Head of caudate nucleus (tissue), 42 donors: ENCODE measurements at regions not wholly inside any gene's neighbourhood (a gene's known extent, or its start where the extent isn't known, plus 50 kb on each side); places are given as distances from the start of the nearest gene placed in this dataset.

Experiments
- DNase-seq, 42 donors: peaks; one replicate each; pipeline versions ENCODE4 v3.0.0 to v3.0.0-alpha.2; 2020 to 2021; ENCODE audit warnings: mixed read lengths in 7 of 42
- intact Hi-C: fragments of 100-400 bp; cut with DNase I; formaldehyde crosslinking; loops from one replicate; pipeline ENCODE4 v1.15.0; 2022

DNA sequence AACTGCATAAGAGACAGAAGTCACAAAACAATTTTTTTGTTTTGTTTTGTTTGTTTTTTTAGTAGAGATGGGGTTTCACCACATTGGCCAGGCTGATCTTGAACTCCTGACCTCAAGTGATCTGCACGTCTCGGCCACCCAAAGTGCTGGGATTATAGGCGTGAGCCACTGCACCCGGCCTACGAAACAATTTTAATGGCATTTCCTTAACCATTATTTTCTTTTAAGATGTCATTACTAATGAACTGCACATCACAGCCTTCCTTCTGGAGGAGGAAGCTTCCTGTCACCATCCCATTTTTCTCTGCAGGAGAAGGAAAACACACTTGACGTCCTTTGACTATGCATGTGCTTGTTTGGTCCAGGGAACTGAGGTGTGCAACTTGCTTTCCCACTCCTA, 125.3 kb upstream of the AKIRIN2 start:
- intact Hi-C loops, result no loop called here
- no peak for DNase-seq

DNA sequence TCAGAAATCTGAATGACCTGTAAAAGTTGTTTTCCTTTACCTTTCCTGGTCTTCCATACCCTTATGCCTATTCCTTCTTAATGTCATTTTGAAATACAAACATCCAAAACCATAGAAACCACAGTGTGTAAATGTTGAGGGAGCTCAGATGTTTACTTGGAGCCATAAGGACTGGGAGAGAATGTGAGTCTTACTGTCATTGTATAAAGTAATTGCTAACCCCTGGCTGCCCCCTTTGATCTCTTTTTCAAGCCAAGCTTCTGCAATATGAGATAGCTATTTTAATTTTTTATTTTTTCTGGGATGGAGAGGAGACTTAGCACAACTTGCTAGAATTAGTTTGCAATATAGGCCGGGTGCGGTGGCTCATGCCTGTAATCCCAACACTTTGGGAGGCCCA, 124.4 kb upstream of the AKIRIN2 start:
- DNase-seq, result no peak
- intact Hi-C loops, result no loop called here

DNA sequence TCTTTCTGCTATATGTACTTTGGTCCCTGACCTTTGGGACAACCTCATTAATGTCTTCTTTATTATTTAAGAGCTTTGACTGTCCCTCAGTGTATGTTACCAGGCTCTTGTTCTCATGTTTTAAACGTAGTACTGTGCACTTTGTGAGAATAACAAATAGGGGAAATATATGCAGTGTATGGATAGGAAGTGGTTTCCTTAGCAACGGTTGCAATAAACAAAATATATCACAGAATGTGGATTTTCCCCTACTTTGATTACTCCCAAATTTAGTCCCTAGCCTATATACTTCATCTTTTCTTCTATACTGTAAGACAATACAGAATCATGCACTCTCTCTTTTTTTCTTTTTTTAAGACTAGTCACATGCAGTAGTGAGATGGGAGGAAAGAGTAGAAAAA, 123.8 kb upstream of the AKIRIN2 start:
- intact Hi-C loops, result no loop called here
- no peak for DNase-seq

DNA sequence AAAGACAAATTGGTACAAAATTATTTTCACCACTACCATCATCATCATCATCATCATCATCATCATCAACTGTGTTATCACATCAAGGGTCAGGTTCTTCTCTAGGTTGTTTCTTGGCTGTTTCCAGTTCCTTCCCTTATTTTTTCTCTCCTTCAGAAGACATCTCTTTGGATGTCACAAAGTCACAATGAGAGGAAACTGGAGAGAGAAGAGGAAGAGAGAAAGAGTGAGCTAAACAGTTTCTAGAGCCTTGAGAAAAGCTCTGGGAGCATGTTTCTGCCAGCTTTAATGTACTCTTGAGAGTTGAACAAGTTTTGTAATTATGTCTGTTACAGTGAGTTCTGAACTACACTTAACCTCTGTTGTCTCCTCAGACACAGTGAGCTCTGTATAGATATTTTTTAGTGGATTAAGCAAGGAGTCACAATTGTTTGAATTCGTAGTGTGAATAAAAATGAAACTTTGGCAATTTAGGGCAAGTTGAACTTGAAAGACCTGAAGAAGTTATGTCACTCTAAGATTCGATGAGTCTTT, 123.0 kb upstream of the AKIRIN2 start:
- DNase-seq, result no peak
- intact Hi-C loops, result no loop called here

DNA sequence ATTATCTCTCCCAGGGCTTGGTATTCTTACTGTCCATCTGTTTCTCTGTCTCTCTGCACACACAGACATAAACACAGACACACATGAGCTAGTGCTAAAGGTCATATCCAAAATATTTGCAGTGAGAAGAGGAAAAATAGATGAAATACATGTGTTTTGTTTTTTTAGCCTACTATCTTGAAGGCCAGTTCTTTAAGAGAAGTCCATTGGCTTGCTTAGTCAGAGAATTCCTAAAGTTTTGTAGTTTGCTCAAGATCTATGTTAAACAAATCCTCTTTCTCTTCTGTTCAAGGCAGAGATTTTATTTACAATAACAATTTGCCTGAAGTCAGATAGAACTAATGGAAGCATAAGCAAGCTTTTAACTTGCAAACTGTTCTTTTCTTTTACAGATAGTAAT, 120.0 kb upstream of the AKIRIN2 start:
- intact Hi-C loops, result no loop called here
- DNase-seq, result peak in 1 of 42 donors; percentile 14

DNA sequence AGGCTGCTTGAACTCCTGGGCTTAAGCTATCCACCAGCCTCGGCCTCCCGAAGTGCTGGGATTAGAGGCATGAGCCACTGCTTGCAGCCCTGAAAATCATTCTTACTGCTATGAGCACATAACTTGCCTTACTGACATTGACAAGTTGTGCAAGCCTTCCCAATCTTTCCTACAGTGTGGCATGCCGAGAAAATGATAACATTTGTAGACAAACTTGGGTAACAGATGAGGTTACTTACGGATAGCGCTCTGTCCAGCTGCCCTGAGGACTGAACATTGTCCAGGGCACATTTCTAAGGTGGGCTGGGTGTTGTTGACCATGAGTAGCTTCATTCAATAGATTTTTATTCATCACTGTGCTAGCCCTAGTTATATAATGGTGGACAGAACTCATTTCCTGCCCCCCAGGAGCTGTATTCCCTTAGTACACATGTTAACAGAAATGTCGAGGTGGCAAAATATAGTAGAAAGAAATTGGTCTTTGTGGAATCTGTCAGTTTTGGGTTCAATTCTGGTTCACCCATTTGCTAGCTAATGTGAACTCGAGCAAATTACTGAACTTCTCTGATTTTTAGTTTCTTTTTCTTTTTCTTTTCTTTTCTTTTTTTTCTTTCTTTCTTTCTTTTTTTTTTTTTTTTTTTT, 118.4 kb upstream of the AKIRIN2 start:
- peak in 1 of 42 donors; percentile 22 for DNase-seq
- intact Hi-C loops, result no loop called here

DNA sequence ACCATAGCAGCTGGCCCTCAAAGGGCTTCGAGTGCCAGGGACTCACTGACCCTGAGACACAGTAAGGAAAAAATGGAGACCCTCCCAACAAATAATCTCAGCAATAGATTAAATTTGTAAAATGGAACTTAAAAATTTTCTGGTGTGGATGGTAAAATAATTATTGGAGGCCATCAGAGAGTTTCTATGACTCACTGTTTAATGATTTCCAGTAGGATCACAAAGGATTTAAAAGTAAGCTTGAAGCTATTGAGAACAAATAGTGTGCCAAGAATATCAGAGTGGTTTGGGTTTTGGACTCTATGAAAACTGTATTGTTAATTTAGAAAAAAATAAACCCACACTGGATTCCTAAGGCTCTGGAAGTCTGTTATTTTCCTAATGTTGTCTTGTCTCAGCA, 115.2 kb upstream of the AKIRIN2 start:
- DNase-seq, result no peak
- intact Hi-C loops, result no loop called here

DNA sequence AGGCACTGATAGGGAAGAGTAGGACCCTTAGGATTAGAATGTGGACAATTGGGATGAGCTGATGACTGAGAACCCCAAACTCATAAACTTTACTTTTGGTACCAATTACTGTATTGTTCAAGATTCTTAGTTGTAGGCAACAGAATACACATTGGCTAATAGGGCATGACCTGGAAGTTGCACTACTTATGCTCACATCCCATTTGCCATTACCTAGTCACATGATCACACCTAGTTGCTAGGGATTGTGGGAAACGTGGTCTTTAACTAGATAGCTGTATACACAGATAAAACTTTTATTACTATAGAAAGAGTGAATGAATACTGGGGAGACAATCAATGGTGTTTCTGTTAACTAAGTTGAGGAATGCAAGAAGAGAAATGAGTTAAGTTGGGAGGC, 113.4 kb upstream of the AKIRIN2 start:
- no peak for DNase-seq
- intact Hi-C loops, result no loop called here

DNA sequence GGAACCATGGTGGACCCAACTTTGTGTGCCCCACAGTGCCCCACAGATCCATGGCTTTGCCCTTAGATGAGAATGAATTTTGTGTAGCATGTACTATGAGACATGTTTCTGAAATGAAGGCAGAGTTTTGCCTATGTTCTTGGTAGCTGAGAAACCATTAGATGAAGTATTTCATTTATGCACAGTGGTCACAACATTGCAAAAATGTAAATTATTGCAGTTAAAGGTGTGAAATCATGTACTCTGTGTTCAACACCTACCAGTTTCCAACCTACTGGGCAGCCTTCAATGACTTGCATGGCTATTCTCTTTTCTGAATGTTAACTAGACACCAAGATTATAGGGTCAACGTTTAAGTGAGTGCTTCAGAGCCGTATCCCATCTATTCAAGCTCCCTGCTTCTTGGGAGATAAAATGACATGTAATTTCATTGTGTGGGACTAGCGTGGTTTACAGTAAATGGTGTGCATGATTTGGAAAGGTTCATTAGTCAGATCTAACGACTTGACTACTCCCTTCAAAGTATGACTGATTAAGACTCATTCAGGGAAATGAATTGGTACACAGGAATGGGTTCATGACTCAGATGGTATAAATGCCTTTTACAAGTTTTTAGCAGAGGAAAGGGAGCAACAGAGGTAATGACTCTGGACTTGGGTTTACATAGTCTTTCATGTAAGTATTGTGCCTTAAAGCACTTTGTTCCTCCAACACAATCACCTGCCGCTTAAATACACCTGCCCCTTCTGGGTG, 106.1 kb upstream of the AKIRIN2 start:
- intact Hi-C loops, result no loop called here

DNA sequence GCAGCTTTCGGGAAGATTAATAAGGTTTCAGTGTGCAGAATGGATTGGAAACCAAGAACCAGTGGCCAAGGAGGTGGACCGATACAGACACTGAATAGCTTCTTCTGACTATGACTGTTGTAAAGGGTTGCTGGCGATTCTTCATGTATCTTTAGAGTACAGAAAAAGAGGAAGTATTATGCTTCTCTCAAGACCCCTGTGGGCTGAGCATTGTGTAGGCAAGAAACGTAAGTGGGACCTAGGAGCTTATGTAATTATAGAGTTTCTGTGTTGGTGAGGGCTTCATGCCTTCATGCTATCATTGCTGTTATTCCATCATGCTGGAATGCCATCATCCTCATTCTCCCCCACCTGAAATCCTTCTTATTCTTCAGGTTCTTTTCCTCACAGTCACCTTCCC, 105.4 kb upstream of the AKIRIN2 start:
- DNase-seq, result no peak
- intact Hi-C loops, result no loop called here

More for the DNA sequence above, 106.1 kb upstream of the AKIRIN2 start:
- no peak for DNase-seq

DNA sequence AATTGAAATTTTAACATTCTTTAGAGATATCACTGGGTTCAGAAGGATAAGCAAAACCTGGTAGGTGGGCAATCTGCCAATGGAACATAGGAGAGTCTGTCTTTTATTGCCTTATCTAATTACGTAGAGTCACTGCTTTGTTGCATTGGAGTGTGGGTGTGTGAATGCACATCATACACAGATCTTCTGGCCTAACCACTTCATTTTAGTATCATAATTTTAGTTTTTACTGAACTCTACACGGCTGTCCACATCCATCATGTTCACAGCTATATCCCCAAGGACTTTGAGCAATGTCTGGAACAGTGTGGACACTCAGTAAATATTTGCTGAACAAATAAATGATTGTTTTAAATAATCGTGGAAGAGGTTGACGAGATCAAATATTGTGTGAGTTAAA, 104.6 kb upstream of the AKIRIN2 start:
- intact Hi-C loops, result no loop called here
- DNase-seq, result no peak

DNA sequence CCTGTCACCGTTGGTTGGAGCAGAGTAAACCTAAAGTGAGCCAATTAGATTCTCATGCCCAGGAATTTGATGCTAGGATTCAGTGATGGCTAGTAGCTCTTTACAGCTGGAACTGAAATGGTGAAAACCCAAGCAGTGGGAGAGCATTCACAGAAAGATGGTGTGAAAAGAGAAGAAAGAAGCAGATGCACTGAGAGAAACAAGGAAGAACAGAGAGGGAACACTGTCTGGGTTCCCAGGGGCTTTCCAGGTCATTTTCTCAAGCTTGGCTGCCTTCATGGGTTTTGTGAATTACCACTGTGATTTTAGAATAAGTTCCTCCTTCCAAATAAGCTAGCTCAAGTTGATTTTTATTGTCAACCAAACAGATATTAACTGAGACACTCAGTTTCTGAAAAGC, 104.1 kb upstream of the AKIRIN2 start:
- intact Hi-C loops, result no loop called here
- no peak for DNase-seq

DNA sequence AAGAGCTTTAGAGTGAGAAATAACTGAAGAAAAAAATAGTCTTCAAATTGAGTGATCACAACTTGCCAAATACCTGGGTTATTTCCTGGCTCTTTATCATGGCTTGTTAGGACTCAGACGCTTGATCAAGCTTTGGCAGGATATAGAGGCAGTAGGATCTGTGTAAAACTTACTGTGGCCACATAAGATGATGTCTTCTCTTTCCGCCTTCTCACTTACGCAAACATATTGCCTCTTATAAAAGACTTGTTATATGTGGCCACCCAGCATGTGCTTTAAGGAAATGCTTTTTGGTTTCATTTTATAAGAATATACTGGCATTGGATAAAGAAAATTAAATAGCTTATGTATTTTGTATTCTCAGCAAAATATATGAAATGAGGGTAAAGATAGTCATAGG, 101.8 kb upstream of the AKIRIN2 start:
- intact Hi-C loops, result no loop called here
- DNase-seq, result no peak

DNA sequence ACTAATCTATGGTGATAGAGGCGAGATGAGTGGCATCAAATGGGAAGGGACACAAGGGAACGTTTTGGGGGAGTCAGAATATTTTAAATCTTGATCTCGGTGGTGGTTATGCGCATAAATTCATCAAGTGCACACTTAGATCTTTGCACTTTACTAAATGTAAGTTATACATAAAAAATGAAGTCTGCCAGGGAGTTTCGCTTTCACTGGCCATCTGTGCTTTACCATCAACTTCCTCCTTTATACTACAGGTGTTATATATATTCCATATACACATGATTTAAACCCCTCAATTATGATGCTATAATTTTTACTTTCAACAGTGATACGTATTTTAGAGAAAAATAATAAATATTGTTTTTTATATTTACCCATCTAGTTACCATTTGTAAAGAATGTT, 97.6 kb upstream of the AKIRIN2 start:
- intact Hi-C loops, result no loop called here

DNA sequence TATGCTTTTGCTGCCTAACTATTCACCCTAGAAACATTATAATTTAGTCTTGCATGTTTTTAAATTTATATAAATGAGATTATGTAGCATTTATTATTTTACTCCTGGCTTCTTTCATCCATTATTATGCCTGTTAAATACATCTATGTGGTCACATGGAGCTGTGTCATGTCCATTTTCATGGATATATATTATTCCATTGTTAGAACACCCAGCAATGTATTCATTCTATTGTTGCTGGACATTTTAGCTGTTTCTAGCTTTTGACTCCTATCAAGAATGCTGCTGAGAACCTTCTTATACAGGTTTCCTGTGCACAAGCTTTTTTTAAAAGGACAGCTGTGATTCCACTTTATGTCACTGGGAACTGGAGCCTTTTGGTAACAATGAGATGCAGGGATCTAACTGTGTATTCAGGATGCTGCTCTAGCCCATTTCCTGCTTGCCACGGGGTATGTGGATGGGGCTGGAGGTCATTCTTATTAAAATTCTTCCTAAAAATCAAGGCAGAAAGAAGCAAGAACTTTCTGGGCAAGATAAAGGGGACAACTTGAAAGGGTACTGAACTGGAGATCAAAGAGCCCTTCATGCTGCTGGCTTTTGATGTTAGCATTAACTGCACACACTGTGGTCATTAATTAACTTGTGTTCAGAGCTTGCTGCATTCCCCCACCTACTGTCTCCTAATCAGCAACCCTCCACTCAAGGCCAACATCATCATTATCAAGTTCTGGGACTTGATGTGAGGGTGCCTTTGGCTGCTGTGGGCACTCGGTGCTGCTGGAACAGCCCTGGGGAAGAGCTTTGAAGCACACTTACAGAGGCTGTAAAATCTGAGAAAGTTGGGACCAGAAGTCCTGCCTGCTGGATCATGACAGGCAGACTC, 96.6 kb upstream of the AKIRIN2 start:
- no peak for DNase-seq
- intact Hi-C loops, result no loop called here

More for the DNA sequence above, 97.6 kb upstream of the AKIRIN2 start:
- no peak for DNase-seq

DNA sequence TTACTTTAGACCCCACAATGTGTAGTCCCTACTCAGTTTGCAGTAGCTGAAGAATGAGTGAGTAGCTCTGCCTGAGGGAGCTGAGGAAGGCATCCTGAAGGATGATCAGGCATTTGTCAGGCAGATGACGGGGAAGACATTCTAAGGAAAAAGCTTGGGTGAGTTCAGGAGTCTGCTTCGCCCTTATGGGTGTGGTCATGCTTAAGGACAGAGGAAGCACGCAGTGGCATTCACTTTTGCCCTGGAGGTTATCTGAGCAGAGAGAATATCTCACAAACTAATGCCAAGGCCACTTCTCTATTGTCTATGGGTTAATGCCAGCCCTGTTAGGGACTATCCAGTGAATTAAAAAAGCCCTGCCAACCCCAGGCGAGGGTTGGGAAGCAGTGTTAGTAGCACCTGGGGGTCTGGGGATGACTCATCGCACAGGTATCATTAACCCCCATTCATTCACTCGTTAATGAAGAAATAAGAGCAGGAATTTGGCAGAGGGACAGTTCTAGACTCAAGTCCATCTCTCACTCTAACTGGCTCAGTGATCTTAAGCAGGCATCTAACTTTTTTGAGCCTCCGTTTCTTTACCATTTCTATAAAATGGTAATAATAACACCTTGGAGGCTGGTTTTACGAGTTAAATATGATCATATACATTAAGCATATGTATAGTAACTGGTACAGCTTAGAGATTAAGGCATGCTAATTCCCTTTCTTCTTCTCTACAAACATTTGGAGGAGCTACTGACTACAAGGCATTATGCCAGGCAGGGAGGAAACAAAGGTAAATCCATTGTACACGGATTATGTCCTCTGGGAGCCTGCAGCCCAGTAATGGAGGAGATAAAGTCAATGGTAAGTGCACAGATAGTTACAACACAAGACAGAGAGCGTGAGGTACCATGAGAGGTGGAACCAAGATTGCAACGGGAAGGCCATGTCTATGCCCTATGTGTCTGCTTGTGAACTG, 93.2 kb upstream of the AKIRIN2 start:
- no peak for DNase-seq
- intact Hi-C loops, result no loop called here

DNA sequence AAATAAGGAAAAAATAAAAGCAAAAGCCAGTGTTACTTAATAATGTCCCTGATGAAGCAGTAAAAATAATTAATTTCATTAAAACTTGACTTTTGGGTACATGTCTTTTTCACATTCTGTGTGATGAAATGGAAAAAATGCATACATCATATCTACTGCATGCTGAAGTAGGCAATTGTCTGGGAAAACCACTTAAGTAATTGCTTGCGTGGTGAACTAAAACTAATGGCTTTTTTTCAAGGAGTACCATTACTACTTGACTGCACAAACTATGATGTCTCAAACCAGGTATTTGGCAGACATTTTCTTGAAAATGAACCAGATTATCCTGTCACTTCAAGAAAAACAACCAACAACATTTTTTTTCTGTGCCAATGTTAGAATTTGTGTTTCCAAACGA, 91.3 kb upstream of the AKIRIN2 start:
- DNase-seq, result no peak
- intact Hi-C loops, result no loop called here

DNA sequence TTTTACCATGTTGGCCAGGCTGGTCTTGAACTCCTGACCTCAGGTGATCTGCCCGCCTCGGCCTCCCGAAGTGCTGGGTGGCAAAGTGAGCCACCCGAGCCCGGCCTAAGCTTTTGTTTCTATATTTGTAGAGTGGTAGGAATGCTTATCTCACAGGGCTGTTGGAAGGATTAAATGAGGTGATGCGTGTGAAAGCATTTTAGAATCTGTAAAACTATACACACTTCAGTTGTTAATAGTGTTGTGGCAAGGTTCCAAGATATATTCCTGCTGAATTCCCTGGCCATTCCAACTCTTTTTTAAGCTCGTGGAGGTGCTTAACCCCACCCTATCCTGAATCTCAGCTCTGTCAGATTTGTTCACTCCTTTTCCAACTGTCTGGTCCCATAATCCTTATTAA, 89.9 kb upstream of the AKIRIN2 start:
- intact Hi-C loops, result no loop called here
- no peak for DNase-seq

DNA sequence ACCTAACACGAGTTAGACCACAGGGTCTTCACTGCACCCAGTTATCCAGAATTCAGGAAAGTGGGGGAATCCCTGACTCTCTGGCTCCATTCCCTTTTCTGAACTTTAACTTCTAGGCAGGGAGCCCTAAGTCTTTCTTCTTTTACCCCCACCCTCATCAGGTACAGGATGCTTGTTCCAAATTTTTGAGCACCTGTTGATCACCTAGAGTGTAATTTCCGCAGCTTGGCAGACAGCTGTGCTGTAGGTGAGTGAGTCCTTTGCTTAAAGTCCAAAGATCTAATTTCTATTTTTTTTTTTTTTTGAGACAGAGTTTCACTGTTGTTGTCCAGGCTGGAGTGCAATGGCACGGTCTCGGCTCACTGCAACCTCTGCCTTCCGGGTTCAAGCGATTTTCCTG, 89.5 kb upstream of the AKIRIN2 start:
- intact Hi-C loops, result no loop called here
- DNase-seq, result no peak
